K562 (cell line): ENCODE measurements at regions not wholly inside any gene's neighbourhood (a gene's known extent, or its start where the extent isn't known, plus 50 kb on each side); places are given as distances from the start of the nearest gene placed in this dataset.

Experiments
- ATAC-seq: fragments of 200-7000 bp; cut with Tn5 transposase; 3 replicates; pipeline ENCODE4 v1.9.1; 2020; ENCODE audit warnings: moderate library complexity
- BruUV-seq: library from RNA; stranded (reverse); fragments of 400-500 nt; replicated peaks from 2 replicates; lab custom pipeline; 2021; lab: Mats Ljungman, UMichigan
- CTCF ChIA-PET: fragments of 300-600 bp; formaldehyde crosslinking; extraction: SDS; loops from one replicate; lab custom pipeline; 2021; ENCODE audit warnings: low intra/inter-chr PET ratio; lab: Yijun Ruan, JAX
- POLR2A ChIA-PET: fragments of 300-600, 350-650 bp; sonication (Branson Sonifier 250); formaldehyde crosslinking; extraction: SDS; loops from one replicate; lab custom pipeline; 2021; ENCODE audit warnings: antibody characterized with exemption, inconsistent platforms; lab: Yijun Ruan, JAX
- DNase-seq, 4 experiments: peaks; one replicate each; pipeline versions ENCODE4 v3.0.0 to v3.0.0-alpha.2; 2011 to 2018; ENCODE audit warnings: low spot score in 3 of 4, mixed read lengths in 3 of 4; ENCODE audit errors: extremely low read depth in 1 of 4
- FAIRE-seq: peaks from 2 replicates; lab custom pipeline; 2011; peaks lifted over from hg19 to GRCh38; lab: Jason Lieb, UNC
- H2AFZ ChIP-seq: 2 replicates; pipeline ENCODE4 v1.6.0; 2011; ENCODE audit warnings: low read depth, low read length, control low read depth, inconsistent platforms
- H3K27ac ChIP-seq: fragments of 200-600 bp; 3 replicates; pipeline ENCODE4 v1.8.0; 2011; ENCODE audit warnings: low read depth, mild to moderate bottlenecking, control low read depth, inconsistent platforms, low read length, moderate library complexity, mixed read lengths; ENCODE audit errors: extremely low read depth
- H3K27me3 ChIP-seq, 2 experiments: fragments of 300-600 bp in 1 of 2; 2 replicates in 1 of 2; 3 replicates in 1 of 2; pipeline versions ENCODE4 v1.6.0 to v1.8.0; 2011; ENCODE audit warnings: inconsistent platforms in 2 of 2, low read length in 2 of 2, mild to moderate bottlenecking in 1 of 2, mixed read lengths in 1 of 2, moderate library complexity in 1 of 2; ENCODE audit not compliant: control insufficient read depth in 2 of 2, insufficient read depth in 2 of 2
- H3K36me3 ChIP-seq: fragments of 300-600 bp; 3 replicates; pipeline ENCODE4 v1.8.0; 2011; ENCODE audit warnings: mild to moderate bottlenecking, low read length, inconsistent platforms; ENCODE audit not compliant: control insufficient read depth, insufficient read depth
- H3K4me1 ChIP-seq, 2 experiments: fragments of 200-600 bp in 1 of 2; replicated peaks in 1 of 2; 2 replicates in 1 of 2; 3 replicates in 1 of 2; pipeline versions ENCODE4 v1.5.1 to v1.8.0; 2011; ENCODE audit warnings: inconsistent platforms in 2 of 2, low read length in 2 of 2, mild to moderate bottlenecking in 1 of 2, mixed read lengths in 1 of 2, moderate library complexity in 1 of 2; ENCODE audit not compliant: control insufficient read depth in 2 of 2, insufficient read depth in 2 of 2
- H3K4me2 ChIP-seq: 2 replicates; pipeline ENCODE4 v1.6.1; 2011; ENCODE audit warnings: low read length, control low read depth, inconsistent platforms, mixed read lengths; ENCODE audit not compliant: insufficient read depth
- H3K4me3 ChIP-seq: fragments of 200-600 bp; sonication (generic), shearing (Covaris generic); 2 replicates; pipeline ENCODE4 v1.5.1; 2016; ENCODE audit warnings: control low read depth, inconsistent platforms
- H3K79me2 ChIP-seq: fragments of 200-600 bp; 3 replicates; pipeline ENCODE4 v1.8.0; 2011; ENCODE audit warnings: low read length, inconsistent platforms; ENCODE audit not compliant: control insufficient read depth, insufficient read depth
- H3K9ac ChIP-seq, 2 experiments: 2 replicates each; pipeline versions ENCODE4 v1.6.0 to v1.6.1; 2011; ENCODE audit warnings: low read depth in 2 of 2, low read length in 2 of 2, control low read depth in 1 of 2, inconsistent platforms in 1 of 2, mild to moderate bottlenecking in 1 of 2, mixed read lengths in 1 of 2; ENCODE audit not compliant: insufficient read depth in 1 of 2
- H3K9me1 ChIP-seq: one replicate; pipeline ENCODE4 v1.6.0; 2011; ENCODE audit warnings: inconsistent platforms, mild to moderate bottlenecking, low read length, moderate library complexity; ENCODE audit not compliant: control insufficient read depth, insufficient read depth
- H3K9me3 ChIP-seq: replicated peaks from 2 replicates; pipeline ENCODE4 v1.5.1; 2011; ENCODE audit warnings: low read depth, low read length, inconsistent platforms; ENCODE audit not compliant: control insufficient read depth, insufficient read depth
- H4K20me1 ChIP-seq: replicated peaks from 2 replicates; pipeline ENCODE4 v1.6.1; 2011; ENCODE audit warnings: low read length, inconsistent platforms, mixed read lengths; ENCODE audit not compliant: control insufficient read depth, insufficient read depth
- ATF3 ChIP-seq, 2 experiments: fragments of 450-650 bp in 1 of 2; sonication (generic) in 1 of 2; formaldehyde crosslinking in 1 of 2; IDR thresholded peaks in 1 of 2; conservative IDR thresholded peaks in 1 of 2; 2 replicates each; pipeline versions ENCODE4 v1.6.1 to v1.8.1; 2016 to 2023; ENCODE audit warnings: mild to moderate bottlenecking in 2 of 2, moderate library complexity in 2 of 2, inconsistent platforms in 1 of 2, missing genetic modification reagents in 1 of 2
- JUN ChIP-seq, 2 experiments: sonication (generic) in 1 of 2; formaldehyde crosslinking in 1 of 2; IDR thresholded peaks; 2 replicates each; pipeline versions ENCODE4 v1.6.1 to v1.8.0; 2012 to 2022; ENCODE audit warnings: borderline replicate concordance in 2 of 2, mild to moderate bottlenecking in 2 of 2, improper control_type of control experiment in 1 of 2, low read depth in 1 of 2, low read length in 1 of 2, missing genetic modification reagents in 1 of 2
- NCOA1 ChIP-seq: fragments of 450-650 bp; IDR thresholded peaks from 2 replicates; pipeline ENCODE4 v1.6.1; 2016; ENCODE audit warnings: low read depth
- SIN3A ChIP-seq, 2 experiments: fragments of 150-350 bp in 1 of 2; IDR thresholded peaks; 2 replicates each; pipeline ENCODE4 v1.6.1; 2011 to 2016; ENCODE audit warnings: borderline replicate concordance in 2 of 2, low read depth in 2 of 2, low read length in 2 of 2, mild to moderate bottlenecking in 2 of 2, moderate library complexity in 2 of 2; ENCODE audit not compliant: control insufficient read depth in 1 of 2
- WGBS: fragments of 100-300 bp; shearing (Covaris generic); methylation state at CpG from one replicate; pipeline ENCODE4 v1.1.6; 2016; ENCODE audit warnings: low coverage, mixed read lengths; ENCODE audit not compliant: insufficient coverage; ENCODE audit errors: missing lambda C conversion rate; 5-methylcytosine and 5-hydroxymethylcytosine counted together
- in situ Hi-C: fragments of 300-500 bp; cut with MboI; formaldehyde crosslinking; loops from 4 replicates; pipeline ENCODE4 v1.15.0; 2018; ENCODE audit warnings: inconsistent platforms, mixed read lengths
- intact Hi-C: fragments of 100-400 bp; cut with micrococcal nuclease; formaldehyde crosslinking; loops from 2 replicates; pipeline ENCODE4 v1.14.2; 2022

DNA sequence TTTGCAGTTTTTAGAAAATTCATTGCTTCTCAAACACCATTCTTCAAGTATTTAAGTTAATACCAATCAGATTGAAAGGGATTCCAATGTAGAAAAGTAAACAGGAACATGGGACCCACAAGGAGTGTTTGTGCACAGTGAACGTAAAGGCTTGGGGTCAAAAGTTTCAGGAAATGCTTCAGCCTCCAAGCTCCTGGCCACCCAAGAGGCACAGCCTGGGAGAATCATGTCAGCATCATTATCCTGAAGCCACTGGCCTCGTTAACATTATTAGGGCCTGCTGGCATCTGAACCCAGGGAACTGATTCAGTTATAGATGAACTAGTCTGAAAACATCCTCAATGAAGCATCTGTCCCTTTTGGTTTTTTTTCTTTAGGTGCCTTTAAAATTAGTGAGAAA is 122.9 kb downstream of the NXNL2 start:
- 11% methylated on average over 2 of the region's 2 CpGs for WGBS
- ATAC-seq (no peak), FAIRE-seq (no peak), DNase-seq (no peak)
- Histone ChIP-seq H3K27ac (no peak overlapping the region), H3K9me1 (no peaks in the 10 kb centered on the region), H3K4me2 (no peak overlapping the region), H3K36me3 (no peaks in the 10 kb centered on the region), H3K4me1 (no peaks in the 10 kb centered on the region; a peak in 1 of 5 replicates), H2AFZ (no peak overlapping the region), H3K9me3 (no peaks in the 10 kb centered on the region), H3K4me3 (no peak overlapping the region), H3K27me3 (no peaks in the 10 kb centered on the region), H3K79me2 (no peaks in the 10 kb centered on the region), H3K9ac (no peak overlapping the region), H4K20me1 (no peaks in the 10 kb centered on the region)
- ChIA-PET POLR2A (no interaction called here), CTCF (no interaction called here)
- no TSS peak for BruUV-seq
- in situ Hi-C loops: no loop called here
- TF ChIP-seq JUN (IDR thresholded peaks at IDR 0.05; ENCODE audit: borderline replicate concordance, low read depth, low read length): no peak
- TF ChIP-seq JUN (CRISPR knock-in tag; IDR thresholded peaks at IDR 0.05; ENCODE audit: borderline replicate concordance): no peak
- TF ChIP-seq NCOA1: no peak
- TF ChIP-seq ATF3 (IDR thresholded peaks at IDR 0.05): no peak
- TF ChIP-seq ATF3 (CRISPR knock-in tag; conservative IDR thresholded peaks at IDR 0.05): no peak
- TF ChIP-seq SIN3A (IDR thresholded peaks at IDR 0.05; ENCODE audit: borderline replicate concordance in 2 of 2, control insufficient read depth in 1 of 2, low read depth in 2 of 2, low read length in 2 of 2): no peak
- TF ChIP-seq, all 486 proteins: peak for 0
- intact Hi-C loops: loop anchor here (10.0 kb wide), 1 partner anchor 63 kb away; no protein-coding TSS in a partner anchor
